Smooth muscle cell (in vitro differentiated cells): ENCODE measurements at regions not wholly inside any gene's neighbourhood (a gene's known extent, or its start where the extent isn't known, plus 50 kb on each side); places are given as distances from the start of the nearest gene placed in this dataset.

Experiments used
- DNase-seq: peaks from one replicate; lab custom pipeline; 2025; ENCODE audit not compliant: unreplicated experiment; lab: John Stamatoyannopoulos, UW
- H2AFZ ChIP-seq: fragments of 200-600 bp; sonication (generic); 2 replicates; pipeline ENCODE4 v1.6.0; 2016; ENCODE audit warnings: antibody characterized with exemption, low read depth, mild to moderate bottlenecking
- H3F3A ChIP-seq: fragments of 200-600 bp; sonication (generic); 2 replicates; pipeline ENCODE4 v1.6.0; 2017; ENCODE audit warnings: antibody characterized with exemption, low read depth
- H3K27ac ChIP-seq: fragments of 200-600 bp; sonication (generic); 2 replicates; pipeline ENCODE4 v1.5.1; 2016; ENCODE audit warnings: low read depth, mild to moderate bottlenecking
- H3K27me3 ChIP-seq: fragments of 200-600 bp; sonication (generic); 2 replicates; pipeline ENCODE4 v1.6.1; 2016; ENCODE audit warnings: low read depth, mild to moderate bottlenecking
- H3K36me3 ChIP-seq: fragments of 200-600 bp; sonication (generic); 2 replicates; pipeline ENCODE4 v1.5.1; 2016; ENCODE audit warnings: low read depth
- H3K4me1 ChIP-seq: fragments of 200-600 bp; sonication (generic); 2 replicates; pipeline ENCODE4 v1.5.1; 2016; ENCODE audit warnings: low read depth
- H3K4me2 ChIP-seq: fragments of 200-600 bp; sonication (generic); 2 replicates; pipeline ENCODE4 v1.6.0; 2016; ENCODE audit warnings: mild to moderate bottlenecking
- H3K4me3 ChIP-seq: fragments of 200-600 bp; sonication (generic); 2 replicates; pipeline ENCODE4 v1.5.1; 2016; ENCODE audit warnings: mild to moderate bottlenecking
- H3K79me2 ChIP-seq: fragments of 200-600 bp; sonication (generic); 2 replicates; pipeline ENCODE4 v1.6.0; 2016; ENCODE audit warnings: low read depth, mild to moderate bottlenecking
- H3K9ac ChIP-seq: fragments of 200-600 bp; sonication (generic); 2 replicates; pipeline ENCODE4 v1.6.0; 2016; ENCODE audit warnings: low read depth
- H3K9me3 ChIP-seq: fragments of 200-600 bp; sonication (generic); replicated peaks from 2 replicates; pipeline ENCODE4 v1.5.1; 2016; ENCODE audit warnings: low read depth
- H4K20me1 ChIP-seq: fragments of 200-600 bp; sonication (generic); 2 replicates; pipeline ENCODE4 v1.6.0; 2016; ENCODE audit warnings: low read depth
- WGBS: methylation state at CpG from one replicate; pipeline ENCODE4 v1.1.7; 2016; ENCODE audit warnings: low lambda C conversion rate; 5-methylcytosine and 5-hydroxymethylcytosine counted together
- TF ChIP-seq, protein P1 (sequence below): fragments of 200-600 bp; sonication (generic); IDR thresholded peaks from 2 replicates; pipeline ENCODE4 v1.5.1; 2017; ENCODE audit warnings: borderline replicate concordance, mild to moderate bottlenecking, antibody characterized with exemption; ENCODE audit not compliant: insufficient read depth, poor library complexity, severe bottlenecking

DNA sequence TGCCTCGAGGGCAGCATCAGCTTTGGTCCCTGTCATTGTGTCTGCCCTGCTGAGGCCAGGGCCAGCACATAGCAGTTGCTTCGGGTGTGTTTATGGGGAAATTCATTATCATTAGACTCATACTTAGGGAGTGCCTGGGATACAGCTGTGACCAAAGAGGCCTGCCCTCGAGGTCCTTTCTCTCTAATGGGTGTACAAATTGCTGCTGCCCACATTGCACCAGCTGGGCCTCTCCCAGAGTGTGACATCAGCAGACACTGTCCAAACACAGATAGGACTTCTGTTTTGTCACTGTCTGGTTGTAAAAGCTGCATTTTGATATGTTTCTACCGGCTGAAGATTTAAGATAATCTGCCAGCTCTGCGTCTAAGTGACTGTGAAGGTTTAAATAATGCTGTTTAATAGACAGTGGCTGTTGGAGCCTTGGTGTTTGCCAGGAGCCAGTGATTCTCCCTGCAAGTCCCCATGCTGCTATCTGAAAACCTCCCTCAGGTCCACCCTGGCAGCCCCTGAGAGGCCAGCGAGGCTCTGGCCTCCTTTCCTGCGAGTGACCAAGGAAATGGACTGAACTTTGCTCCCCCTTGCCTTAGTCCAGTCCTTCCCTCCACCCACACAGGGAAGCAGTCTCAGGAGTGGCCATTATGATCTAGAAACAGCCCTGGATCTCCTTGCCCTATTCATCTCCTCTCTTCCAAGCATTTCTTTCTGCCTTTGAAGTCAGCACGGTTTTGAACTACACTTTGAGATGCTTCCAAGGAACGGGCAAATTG, 505.2 kb downstream of the TBC1D22A start:
- peaks cover 11% of the 10 kb centered on the region for H3K9me3 ChIP-seq
- no peaks in the 10 kb centered on the region for H3F3A ChIP-seq
- H3K4me2 ChIP-seq = no peak overlapping the region
- no peaks in the 10 kb centered on the region for H3K36me3 ChIP-seq
- no peak overlapping the region for H2AFZ ChIP-seq
- H3K27ac ChIP-seq = no peak overlapping the region
- H4K20me1 ChIP-seq = no peaks in the 10 kb centered on the region
- TF ChIP-seq, protein P1, sequence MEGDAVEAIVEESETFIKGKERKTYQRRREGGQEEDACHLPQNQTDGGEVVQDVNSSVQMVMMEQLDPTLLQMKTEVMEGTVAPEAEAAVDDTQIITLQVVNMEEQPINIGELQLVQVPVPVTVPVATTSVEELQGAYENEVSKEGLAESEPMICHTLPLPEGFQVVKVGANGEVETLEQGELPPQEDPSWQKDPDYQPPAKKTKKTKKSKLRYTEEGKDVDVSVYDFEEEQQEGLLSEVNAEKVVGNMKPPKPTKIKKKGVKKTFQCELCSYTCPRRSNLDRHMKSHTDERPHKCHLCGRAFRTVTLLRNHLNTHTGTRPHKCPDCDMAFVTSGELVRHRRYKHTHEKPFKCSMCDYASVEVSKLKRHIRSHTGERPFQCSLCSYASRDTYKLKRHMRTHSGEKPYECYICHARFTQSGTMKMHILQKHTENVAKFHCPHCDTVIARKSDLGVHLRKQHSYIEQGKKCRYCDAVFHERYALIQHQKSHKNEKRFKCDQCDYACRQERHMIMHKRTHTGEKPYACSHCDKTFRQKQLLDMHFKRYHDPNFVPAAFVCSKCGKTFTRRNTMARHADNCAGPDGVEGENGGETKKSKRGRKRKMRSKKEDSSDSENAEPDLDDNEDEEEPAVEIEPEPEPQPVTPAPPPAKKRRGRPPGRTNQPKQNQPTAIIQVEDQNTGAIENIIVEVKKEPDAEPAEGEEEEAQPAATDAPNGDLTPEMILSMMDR = no peak
- H3K27me3 ChIP-seq = no peaks in the 10 kb centered on the region
- no peak for DNase-seq
- no peaks in the 10 kb centered on the region for H3K4me1 ChIP-seq
- no peak overlapping the region for H3K9ac ChIP-seq
- no peaks in the 10 kb centered on the region for H3K79me2 ChIP-seq
- WGBS = 54% methylated on average over 9 of the region's 9 CpGs
- H3K4me3 ChIP-seq = no peak overlapping the region

DNA sequence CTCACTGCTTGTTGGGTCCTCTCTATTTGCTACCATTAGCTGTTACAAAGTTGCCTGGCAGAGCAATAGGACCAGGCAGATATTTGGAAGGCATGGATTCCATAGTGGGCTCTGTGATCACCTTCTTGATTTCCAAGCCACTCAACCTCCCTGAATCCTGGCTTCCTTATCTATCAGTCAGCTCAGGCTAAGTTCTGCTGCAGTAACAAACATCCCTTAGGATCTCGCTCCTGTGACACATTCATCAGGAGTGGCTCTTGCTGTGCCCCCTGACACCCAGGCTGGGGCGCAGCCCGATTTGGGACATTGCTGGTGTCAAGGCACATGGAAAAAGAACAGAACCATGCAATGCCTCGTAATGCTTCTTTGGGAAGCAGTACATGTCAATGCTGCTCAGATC, 503.9 kb downstream of the TBC1D22A start:
- Histone ChIP-seq H3K36me3 (no peaks in the 10 kb centered on the region), H3K27ac (no peak overlapping the region), H3K4me3 (no peak overlapping the region), H3K4me1 (no peaks in the 10 kb centered on the region), H3K4me2 (no peak overlapping the region), H3K79me2 (no peaks in the 10 kb centered on the region), H2AFZ (no peak overlapping the region), H3K9ac (no peak overlapping the region), H3K27me3 (no peaks in the 10 kb centered on the region), H4K20me1 (no peaks in the 10 kb centered on the region), H3K9me3 (peaks cover 12% of the 10 kb centered on the region), H3F3A (no peaks in the 10 kb centered on the region)
- TF ChIP-seq, protein P1 = no peak
- DNase-seq = no peak
- 74% methylated on average over 4 of the region's 4 CpGs for WGBS

DNA sequence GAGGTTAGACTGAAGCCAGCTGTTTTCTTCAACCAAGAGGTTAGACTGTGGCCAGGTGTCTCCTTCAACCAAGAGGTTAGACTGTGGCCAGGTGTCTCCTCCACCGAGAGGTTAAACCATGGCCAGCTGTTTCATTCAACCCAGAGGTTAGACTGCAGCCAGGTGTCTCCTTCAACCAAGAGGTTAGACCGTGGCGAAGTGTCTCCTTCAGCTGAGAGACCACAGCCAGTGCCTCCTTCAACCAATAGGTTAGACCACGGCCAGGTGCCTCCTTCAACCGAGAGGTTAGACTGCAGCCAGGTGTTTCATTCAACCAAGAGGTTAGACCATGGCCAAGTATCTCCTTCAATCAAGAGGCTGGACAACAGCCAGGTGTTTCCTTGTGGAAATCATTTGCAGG, 498.1 kb downstream of the TBC1D22A start:
- Histone ChIP-seq H3K4me1 (no peaks in the 10 kb centered on the region), H3K9me3 (peaks cover 12% of the 10 kb centered on the region), H3K79me2 (no peaks in the 10 kb centered on the region), H4K20me1 (no peaks in the 10 kb centered on the region), H3K9ac (no peak overlapping the region), H3K27ac (no peak overlapping the region), H3K27me3 (no peaks in the 10 kb centered on the region), H3K36me3 (no peaks in the 10 kb centered on the region), H3K4me2 (no peak overlapping the region), H3K4me3 (no peak overlapping the region), H3F3A (no peaks in the 10 kb centered on the region), H2AFZ (no peak overlapping the region)
- 55% methylated on average over 5 of the region's 5 CpGs for WGBS
- no peak for DNase-seq
- TF ChIP-seq, protein P1 = no peak

DNA sequence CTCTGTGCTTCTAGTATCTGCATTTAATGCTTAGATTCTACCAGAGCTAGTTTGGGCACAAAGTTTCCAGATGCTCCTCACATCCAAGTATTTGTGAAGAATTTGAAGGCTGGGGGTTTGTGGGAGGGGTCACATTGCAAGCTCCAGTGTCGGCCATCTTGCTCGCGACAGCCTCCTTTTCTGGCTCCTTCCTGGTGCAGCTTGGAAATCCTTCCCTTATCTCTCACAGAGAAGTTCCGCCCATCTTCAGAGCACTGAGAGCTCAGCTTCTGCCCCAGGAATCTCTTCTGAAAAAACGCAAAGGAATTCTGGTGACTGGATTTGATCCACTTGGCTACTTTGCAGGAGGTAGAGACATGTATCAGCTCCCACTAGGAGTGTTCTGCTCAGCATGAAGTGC, 497.5 kb downstream of the TBC1D22A start:
- Histone ChIP-seq H3K36me3 (no peaks in the 10 kb centered on the region), H4K20me1 (no peaks in the 10 kb centered on the region), H3K4me1 (no peaks in the 10 kb centered on the region), H3K79me2 (no peaks in the 10 kb centered on the region), H3K9ac (no peak overlapping the region), H2AFZ (no peak overlapping the region), H3K27me3 (no peaks in the 10 kb centered on the region), H3K9me3 (peaks cover 12% of the 10 kb centered on the region), H3F3A (no peaks in the 10 kb centered on the region), H3K27ac (no peak overlapping the region), H3K4me2 (no peak overlapping the region), H3K4me3 (no peak overlapping the region)
- TF ChIP-seq, protein P1 = no peak
- WGBS = 81% methylated on average over 5 of the region's 5 CpGs
- DNase-seq = no peak
